Glutamatergic neuron (in vitro differentiated cells): ENCODE measurements at regions not wholly inside any gene's neighbourhood (a gene's known extent, or its start where the extent isn't known, plus 50 kb on each side); places are given as distances from the start of the nearest gene placed in this dataset.

Experiments used
- DNase-seq: peaks from one replicate; pipeline ENCODE4 v3.0.0; 2022
- H3K27ac Mint-ChIP-seq: one replicate; pipeline ENCODE4 v1.8.0; 2020; ENCODE audit warnings: mild to moderate bottlenecking, mixed read lengths, inconsistent platforms; ENCODE audit not compliant: unreplicated experiment
- H3K27me3 Mint-ChIP-seq: one replicate; pipeline ENCODE4 v1.8.0; 2020; ENCODE audit warnings: mild to moderate bottlenecking, moderate library complexity, mixed read lengths, inconsistent platforms; ENCODE audit not compliant: unreplicated experiment
- H3K36me3 Mint-ChIP-seq: one replicate; pipeline ENCODE4 v1.8.0; 2020; ENCODE audit warnings: mild to moderate bottlenecking, mixed read lengths, inconsistent platforms; ENCODE audit not compliant: unreplicated experiment
- H3K4me1 Mint-ChIP-seq: one replicate; pipeline ENCODE4 v1.8.0; 2020; ENCODE audit warnings: mild to moderate bottlenecking, low read depth, mixed read lengths, inconsistent platforms; ENCODE audit not compliant: unreplicated experiment
- H3K4me3 Mint-ChIP-seq: one replicate; pipeline ENCODE4 v1.8.0; 2020; ENCODE audit warnings: mild to moderate bottlenecking, mixed read lengths, inconsistent platforms; ENCODE audit not compliant: unreplicated experiment
- H3K9me3 Mint-ChIP-seq: one replicate; pipeline ENCODE4 v1.8.0; 2020; ENCODE audit warnings: mild to moderate bottlenecking, moderate library complexity, mixed read lengths, inconsistent platforms; ENCODE audit not compliant: unreplicated experiment
- CTCF ChIP-seq: fragments of 200-600 bp; sonication (generic); IDR thresholded peaks from one replicate; pipeline ENCODE4 v1.5.0; 2021; ENCODE audit not compliant: partially characterized antibody, unreplicated experiment

GRCh38 chr7:106420210-106420609, 135.4 kb upstream of the NAMPT start:
- H3K36me3 Mint-ChIP-seq: peaks cover 5% of the 10 kb centered on the region
- DNase-seq: no peak
- no peak overlapping the region for H3K4me3 Mint-ChIP-seq

GRCh38 chr7:106419455-106420182, 134.8 kb upstream of the NAMPT start:
- TF ChIP-seq CTCF: no peak
- peaks cover 2% of the 10 kb centered on the region for H3K9me3 Mint-ChIP-seq
- no peaks in the 10 kb centered on the region for H3K27me3 Mint-ChIP-seq
- H3K4me3 Mint-ChIP-seq: no peak overlapping the region
- no peaks in the 10 kb centered on the region for H3K4me1 Mint-ChIP-seq
- no peak for DNase-seq
- H3K27ac Mint-ChIP-seq: no peak overlapping the region
- peaks cover 5% of the 10 kb centered on the region for H3K36me3 Mint-ChIP-seq

More at GRCh38 chr7:106420210-106420609, 135.4 kb upstream of the NAMPT start:
- no peak for TF ChIP-seq CTCF
- H3K4me1 Mint-ChIP-seq: no peaks in the 10 kb centered on the region
- H3K9me3 Mint-ChIP-seq: peaks cover 2% of the 10 kb centered on the region
- H3K27me3 Mint-ChIP-seq: no peaks in the 10 kb centered on the region
- H3K27ac Mint-ChIP-seq: no peak overlapping the region

- H3K27ac Mint-ChIP-seq: no peak overlapping the region
These were observed 133.7 kb upstream of the NAMPT start for GRCh38 chr7:106418526-106418925.

GRCh38 chr7:106418094-106418493, 133.3 kb upstream of the NAMPT start:
- peaks cover 5% of the 10 kb centered on the region for H3K36me3 Mint-ChIP-seq
- no peaks in the 10 kb centered on the region for H3K9me3 Mint-ChIP-seq

More at GRCh38 chr7:106418526-106418925, 133.7 kb upstream of the NAMPT start:
- Mint-ChIP-seq H3K36me3 (peaks cover 5% of the 10 kb centered on the region), H3K4me1 (no peaks in the 10 kb centered on the region), H3K27me3 (no peaks in the 10 kb centered on the region), H3K4me3 (no peak overlapping the region), H3K9me3 (no peaks in the 10 kb centered on the region)
- TF ChIP-seq CTCF: no peak
- DNase-seq: no peak

More at GRCh38 chr7:106418094-106418493, 133.3 kb upstream of the NAMPT start:
- no peak overlapping the region for H3K4me3 Mint-ChIP-seq
- H3K27me3 Mint-ChIP-seq: no peaks in the 10 kb centered on the region
- no peak overlapping the region for H3K27ac Mint-ChIP-seq
- no peak for DNase-seq
- TF ChIP-seq CTCF: no peak
- no peaks in the 10 kb centered on the region for H3K4me1 Mint-ChIP-seq
